ENCODE measurements at regions not wholly inside any gene's neighbourhood (a gene's known extent, or its start where the extent isn't known, plus 50 kb on each side); places are given as distances from the start of the nearest gene placed in this dataset.

GRCh38 chr2:189252991-189253675, 73.6 kb upstream of the COL5A2 start:
- TF ChIP-seq, protein P1, sequence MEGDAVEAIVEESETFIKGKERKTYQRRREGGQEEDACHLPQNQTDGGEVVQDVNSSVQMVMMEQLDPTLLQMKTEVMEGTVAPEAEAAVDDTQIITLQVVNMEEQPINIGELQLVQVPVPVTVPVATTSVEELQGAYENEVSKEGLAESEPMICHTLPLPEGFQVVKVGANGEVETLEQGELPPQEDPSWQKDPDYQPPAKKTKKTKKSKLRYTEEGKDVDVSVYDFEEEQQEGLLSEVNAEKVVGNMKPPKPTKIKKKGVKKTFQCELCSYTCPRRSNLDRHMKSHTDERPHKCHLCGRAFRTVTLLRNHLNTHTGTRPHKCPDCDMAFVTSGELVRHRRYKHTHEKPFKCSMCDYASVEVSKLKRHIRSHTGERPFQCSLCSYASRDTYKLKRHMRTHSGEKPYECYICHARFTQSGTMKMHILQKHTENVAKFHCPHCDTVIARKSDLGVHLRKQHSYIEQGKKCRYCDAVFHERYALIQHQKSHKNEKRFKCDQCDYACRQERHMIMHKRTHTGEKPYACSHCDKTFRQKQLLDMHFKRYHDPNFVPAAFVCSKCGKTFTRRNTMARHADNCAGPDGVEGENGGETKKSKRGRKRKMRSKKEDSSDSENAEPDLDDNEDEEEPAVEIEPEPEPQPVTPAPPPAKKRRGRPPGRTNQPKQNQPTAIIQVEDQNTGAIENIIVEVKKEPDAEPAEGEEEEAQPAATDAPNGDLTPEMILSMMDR (IDR thresholded peaks at IDR 0.05), result no peak
- no peak for TF ChIP-seq POLR2A (IDR thresholded peaks at IDR 0.05)
- intact Hi-C loops (cut with DNase I; ENCODE audit: low total_unique reads), result no loop called here
- H3K9me3 ChIP-seq, result no peaks in the 10 kb centered on the region
- H3K36me3 ChIP-seq, result no peaks in the 10 kb centered on the region
- no peak for DNase-seq
- no peak overlapping the region for H3K4me3 ChIP-seq
- no peaks in the 10 kb centered on the region for H3K27me3 ChIP-seq
- no peaks in the 10 kb centered on the region for H3K4me1 ChIP-seq
- no peak overlapping the region for H3K27ac ChIP-seq

- intact Hi-C loops (cut with DNase I; ENCODE audit: low total_unique reads), result no loop called here
- TF ChIP-seq POLR2A (IDR thresholded peaks at IDR 0.05), result no peak
- TF ChIP-seq, protein P1 (IDR thresholded peaks at IDR 0.05), result no peak
- no peak overlapping the region for H3K4me3 ChIP-seq
- H3K36me3 ChIP-seq, result no peaks in the 10 kb centered on the region
- H3K9me3 ChIP-seq, result no peaks in the 10 kb centered on the region
- peak overlapping the region in 1 of 2 donors; percentile 23 for H3K27ac ChIP-seq
- no peak for DNase-seq
- no peaks in the 10 kb centered on the region for H3K27me3 ChIP-seq
- H3K4me1 ChIP-seq, result no peaks in the 10 kb centered on the region
Measured at GRCh38 chr2:189253836-189254235, 74.3 kb upstream of the COL5A2 start.

DNA sequence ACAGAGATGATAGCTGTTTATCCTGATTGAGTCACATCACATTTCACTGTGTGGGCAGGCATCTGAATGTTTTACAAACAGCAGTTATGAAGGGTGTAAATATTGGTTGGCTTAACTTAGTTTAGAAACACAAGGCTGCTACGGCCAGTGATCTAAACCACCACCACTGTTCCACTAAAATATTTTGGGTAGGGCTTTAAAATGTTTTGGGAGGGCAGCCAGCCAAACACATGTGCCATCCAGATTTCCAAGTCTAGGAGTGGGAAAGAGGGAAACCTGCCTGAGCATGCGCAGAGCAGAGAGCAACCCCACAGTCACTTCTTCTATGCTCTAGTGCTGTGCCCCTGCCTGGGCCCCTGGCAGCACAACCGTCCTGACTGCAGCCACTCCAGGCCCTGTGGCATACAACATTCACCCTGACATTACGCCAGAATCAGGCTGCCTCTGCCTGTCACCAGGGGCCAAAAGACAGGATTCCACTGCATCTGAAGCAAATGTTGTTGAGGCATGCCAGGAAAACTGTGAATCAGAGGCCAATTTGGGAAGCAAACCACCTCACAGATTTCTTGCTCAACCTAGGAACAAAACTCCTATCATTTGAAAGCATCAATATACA, 74.8 kb upstream of the COL5A2 start:
- H3K9me3 ChIP-seq, result no peaks in the 10 kb centered on the region
- intact Hi-C loops (cut with DNase I; ENCODE audit: low total_unique reads), result no loop called here
- no peak overlapping the region for H3K4me3 ChIP-seq
- DNase-seq, result peak; percentile 16 to 38
- no peaks in the 10 kb centered on the region for H3K4me1 ChIP-seq
- H3K27ac ChIP-seq, result peak overlapping the region; percentile 23 to 34
- TF ChIP-seq, protein P1 (IDR thresholded peaks at IDR 0.05), result no peak
- TF ChIP-seq POLR2A (IDR thresholded peaks at IDR 0.05), result no peak
- no peaks in the 10 kb centered on the region for H3K36me3 ChIP-seq
- H3K27me3 ChIP-seq, result no peaks in the 10 kb centered on the region

GRCh38 chr2:189255711-189256110, 76.2 kb upstream of the COL5A2 start:
- no peak for TF ChIP-seq POLR2A (IDR thresholded peaks at IDR 0.05)
- TF ChIP-seq, protein P1 (IDR thresholded peaks at IDR 0.05), result no peak
- no peaks in the 10 kb centered on the region for H3K4me1 ChIP-seq
- no peaks in the 10 kb centered on the region for H3K27me3 ChIP-seq
- no peak overlapping the region for H3K27ac ChIP-seq
- no peak overlapping the region for H3K4me3 ChIP-seq
- no peaks in the 10 kb centered on the region for H3K9me3 ChIP-seq
- DNase-seq, result no peak
- no peaks in the 10 kb centered on the region for H3K36me3 ChIP-seq
- intact Hi-C loops (cut with DNase I; ENCODE audit: low total_unique reads), result no loop called here

DNA sequence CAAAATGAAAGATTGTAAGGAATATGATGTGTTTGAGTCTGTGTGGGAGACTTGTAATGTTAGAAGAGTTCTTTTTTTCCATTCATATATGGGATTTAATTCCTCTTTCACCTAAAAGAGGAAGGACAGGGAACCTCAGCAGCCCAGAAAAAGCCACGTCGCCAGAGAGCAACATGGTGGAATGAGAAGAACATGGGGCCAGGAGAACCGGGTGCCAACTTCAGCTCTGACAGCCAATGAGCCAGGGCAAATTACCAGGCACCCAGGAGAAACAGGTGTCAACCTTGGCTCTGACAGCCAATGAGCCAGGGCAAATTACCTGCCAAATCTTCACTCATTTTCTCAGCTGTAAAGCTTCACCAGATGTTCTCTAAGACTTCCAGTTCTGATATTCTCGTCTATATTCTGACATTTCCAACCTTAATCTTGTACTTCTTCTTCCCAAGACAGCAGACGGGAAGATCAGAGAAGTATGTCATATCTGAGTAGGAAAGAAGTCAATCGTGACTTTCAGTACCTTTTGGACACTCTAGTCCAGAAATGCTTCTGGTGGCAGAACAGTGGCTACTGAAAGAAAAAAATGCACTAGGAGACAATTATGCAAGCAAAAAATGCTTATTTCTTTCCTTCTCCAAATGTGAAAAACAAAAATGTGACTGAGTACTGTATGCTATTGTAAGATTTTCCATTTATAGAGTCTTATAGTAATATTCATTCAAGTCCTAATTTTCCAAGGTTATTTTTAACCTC, 79.2 kb upstream of the COL5A2 start:
- Histone ChIP-seq H3K4me3 (no peak overlapping the region), H3K27me3 (no peaks in the 10 kb centered on the region), H3K4me1 (no peaks in the 10 kb centered on the region), H3K27ac (no peak overlapping the region), H3K36me3 (no peaks in the 10 kb centered on the region), H3K9me3 (no peaks in the 10 kb centered on the region)
- intact Hi-C loops (cut with DNase I; ENCODE audit: low total_unique reads), result no loop called here
- TF ChIP-seq POLR2A (IDR thresholded peaks at IDR 0.05), result no peak
- TF ChIP-seq, protein P1 (IDR thresholded peaks at IDR 0.05), result no peak
- no peak for DNase-seq
